ENCODE measurements at regions not wholly inside any gene's neighbourhood (a gene's known extent, or its start where the extent isn't known, plus 50 kb on each side); places are given as distances from the start of the nearest gene placed in this dataset.

GRCh38 chr12:131604859-131605258, 106.0 kb upstream of the SFSWAP start:
- no peak for DNase-seq (ENCODE audit: low spot score)

- no peak for DNase-seq (ENCODE audit: low spot score)
Observed at GRCh38 chr12:131605304-131605829, 105.5 kb upstream of the SFSWAP start.

- DNase-seq (ENCODE audit: low spot score), result no peak
Observed at GRCh38 chr12:131606218-131606901, 104.5 kb upstream of the SFSWAP start.

GRCh38 chr12:131607658-131608447, 103.0 kb upstream of the SFSWAP start:
- DNase-seq (ENCODE audit: low spot score), result no peak

GRCh38 chr12:131608740-131609690, 101.9 kb upstream of the SFSWAP start:
- DNase-seq (ENCODE audit: low spot score), result peak; percentile 55

GRCh38 chr12:131609762-131610161, 101.1 kb upstream of the SFSWAP start:
- DNase-seq (ENCODE audit: low spot score), result no peak

- DNase-seq (ENCODE audit: low spot score), result no peak
Observed at GRCh38 chr12:131610181-131610580, 100.7 kb upstream of the SFSWAP start.

GRCh38 chr12:131610891-131611290, 100.0 kb upstream of the SFSWAP start:
- no peak for DNase-seq (ENCODE audit: low spot score)

- DNase-seq (ENCODE audit: low spot score), result no peak
Observed at GRCh38 chr12:131611416-131612091, 99.3 kb upstream of the SFSWAP start.

- DNase-seq (ENCODE audit: low spot score), result no peak
Observed at GRCh38 chr12:131612092-131612755, 98.7 kb upstream of the SFSWAP start.

- no peak for DNase-seq (ENCODE audit: low spot score)
Observed at GRCh38 chr12:131613186-131613585, 97.7 kb upstream of the SFSWAP start.

GRCh38 chr12:131613678-131614077, 97.2 kb upstream of the SFSWAP start:
- DNase-seq (ENCODE audit: low spot score), result no peak

GRCh38 chr12:131615326-131616042, 95.4 kb upstream of the SFSWAP start:
- no peak for DNase-seq (ENCODE audit: low spot score)

GRCh38 chr12:131616043-131616700, 94.7 kb upstream of the SFSWAP start:
- no peak for DNase-seq (ENCODE audit: low spot score)

GRCh38 chr12:131616738-131617137, 94.2 kb upstream of the SFSWAP start:
- DNase-seq (ENCODE audit: low spot score), result no peak

- DNase-seq (ENCODE audit: low spot score), result no peak
Observed at GRCh38 chr12:131617179-131617578, 93.7 kb upstream of the SFSWAP start.

- no peak for DNase-seq (ENCODE audit: low spot score)
Observed at GRCh38 chr12:131617596-131618302, 93.1 kb upstream of the SFSWAP start.

- no peak for DNase-seq (ENCODE audit: low spot score)
Observed at GRCh38 chr12:131618303-131618658, 92.6 kb upstream of the SFSWAP start.

- DNase-seq (ENCODE audit: low spot score), result no peak
Observed at GRCh38 chr12:131618701-131619100, 92.2 kb upstream of the SFSWAP start.
